GM04503 (cell line): ENCODE measurements at regions not wholly inside any gene's neighbourhood (a gene's known extent, or its start where the extent isn't known, plus 50 kb on each side); places are given as distances from the start of the nearest gene placed in this dataset.
A peak's percentile ranks its signal among the peaks of the same experiment; 100 is the strongest.
"Not testable (repeated sequence)": the region's sequence is repeated elsewhere in the genome, so short reads cannot be mapped to it uniquely, and the experiment has no call there.

Experiments used
- DNase-seq: peaks from one replicate; pipeline ENCODE4 v3.0.0-alpha.2; 2012; ENCODE audit warnings: low read depth

DNA sequence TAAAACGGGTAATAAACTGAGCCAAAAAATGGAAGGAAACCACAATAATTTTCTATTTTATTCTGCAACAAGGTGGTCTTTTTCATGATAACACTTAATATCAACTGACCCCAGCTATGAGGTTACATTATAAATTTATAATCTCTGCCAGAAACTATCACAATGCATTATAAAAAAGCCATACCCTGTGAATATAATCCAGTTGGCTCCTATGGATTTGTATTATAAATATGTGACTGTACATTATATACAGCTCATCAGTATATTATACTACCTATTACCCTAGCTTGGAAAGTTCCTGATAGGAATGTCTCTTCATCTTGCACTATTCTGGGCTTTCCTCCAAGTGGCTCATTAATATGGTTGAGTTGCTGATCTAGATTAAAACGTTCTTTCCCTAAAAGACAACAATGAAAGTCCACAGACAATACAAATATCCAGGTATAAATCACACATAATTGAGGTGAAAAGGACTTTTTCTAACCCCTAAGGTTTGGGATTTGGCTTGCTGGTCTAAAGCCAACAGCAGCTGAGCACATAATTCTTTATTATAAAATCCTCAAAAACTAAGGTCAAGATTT lies 487.7 kb downstream of the TTLL7 start:
- DNase-seq: no peak

- DNase-seq: no peak
Measured at GRCh38 chr1:83509301-83509781, 489.6 kb downstream of the TTLL7 start.

- DNase-seq: peak; percentile 69
Measured at GRCh38 chr1:83508485-83509151, 490.3 kb downstream of the TTLL7 start.

DNA sequence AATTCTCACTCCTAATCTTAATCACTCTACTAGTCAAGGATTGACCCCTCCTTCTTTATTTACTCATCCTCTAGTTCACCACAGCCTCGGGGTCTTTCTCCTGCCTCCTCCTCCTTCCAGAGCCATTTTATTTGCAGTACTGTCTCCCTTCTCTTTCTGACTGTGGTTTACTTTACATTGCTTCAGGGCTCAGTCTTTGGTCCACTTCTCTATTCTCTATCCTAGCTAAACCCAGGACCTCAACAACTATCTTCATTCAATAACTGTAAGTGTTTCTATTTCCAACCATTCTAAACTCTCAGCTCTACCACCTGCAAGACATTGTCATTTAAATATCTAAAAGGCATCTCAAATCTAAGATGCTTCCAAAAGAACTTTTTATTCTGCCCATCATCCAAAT lies 493.8 kb downstream of the TTLL7 start:
- DNase-seq: no peak

- DNase-seq: no peak
Measured at GRCh38 chr1:83503153-83503552, 495.8 kb downstream of the TTLL7 start.

DNA sequence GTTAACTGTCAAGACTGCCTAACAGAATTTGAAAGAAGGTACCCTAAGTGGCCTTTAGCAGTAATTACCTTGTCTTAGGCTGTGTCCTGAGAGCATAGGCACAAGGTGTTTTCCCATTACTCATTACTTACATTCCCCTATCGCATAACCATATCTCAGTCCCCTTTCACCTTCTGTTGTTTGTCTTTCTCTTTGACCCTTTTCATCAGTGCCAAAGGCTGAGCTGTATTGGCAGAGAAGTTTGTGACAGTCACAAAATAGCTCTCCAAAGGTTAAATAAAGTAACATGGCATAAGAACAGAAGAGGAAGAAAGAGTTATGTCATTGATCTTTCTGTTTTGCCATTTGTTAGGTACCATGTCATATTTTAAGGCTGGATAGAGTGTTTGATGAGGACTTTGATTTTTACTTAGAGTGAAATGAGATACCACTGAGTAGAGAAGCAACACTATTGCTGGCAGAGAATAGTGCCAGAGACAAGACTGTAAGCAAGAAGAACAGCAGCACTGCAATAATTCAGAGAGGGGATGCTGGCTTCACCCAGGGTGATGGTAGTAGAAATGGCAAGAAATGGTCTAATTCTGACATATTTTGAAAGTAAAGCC lies 497.8 kb downstream of the TTLL7 start:
- no peak for DNase-seq

DNA sequence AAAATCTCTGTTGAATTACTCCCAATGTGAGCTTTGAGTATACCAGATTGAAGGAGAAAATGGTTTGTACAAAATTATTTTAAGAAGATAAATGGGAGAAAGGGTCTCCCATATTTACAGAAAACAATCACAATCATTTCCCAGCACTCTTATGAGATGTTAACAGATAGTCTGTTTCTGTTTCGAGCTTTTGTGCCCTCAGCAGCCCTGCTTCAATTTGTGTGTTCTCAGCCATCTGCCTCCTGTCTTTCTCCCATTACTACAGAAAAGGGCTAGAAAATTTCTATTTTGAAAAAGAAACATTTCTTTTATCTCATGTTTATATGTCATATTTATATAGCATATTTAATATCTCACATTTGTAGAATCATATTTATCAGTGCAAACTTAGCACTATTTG lies 498.4 kb downstream of the TTLL7 start:
- no peak for DNase-seq

DNA sequence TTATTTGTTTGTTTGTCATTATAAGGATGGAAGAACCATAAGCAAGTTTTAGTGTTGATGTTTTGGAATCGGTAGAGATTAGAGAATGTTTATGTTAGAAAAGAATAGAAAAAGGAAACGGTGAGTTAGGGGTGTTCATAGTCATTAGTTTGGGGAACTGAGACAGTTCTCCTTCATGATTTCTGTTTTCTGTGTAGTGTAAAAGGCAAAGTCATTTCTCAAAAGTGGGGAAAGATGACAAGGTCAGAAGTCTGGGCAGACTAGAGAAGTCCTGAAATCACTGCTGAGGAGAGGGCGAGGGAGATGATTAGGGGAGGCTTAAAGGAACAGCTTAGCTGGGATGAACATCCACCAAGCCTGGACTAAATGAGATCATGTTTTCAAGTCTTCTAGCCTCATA lies 498.9 kb downstream of the TTLL7 start:
- no peak for DNase-seq

- DNase-seq: no peak
Measured at GRCh38 chr1:83497563-83497962, 501.4 kb downstream of the TTLL7 start.

- no peak for DNase-seq
Measured at GRCh38 chr1:83495560-83495959, 503.4 kb downstream of the TTLL7 start.

DNA sequence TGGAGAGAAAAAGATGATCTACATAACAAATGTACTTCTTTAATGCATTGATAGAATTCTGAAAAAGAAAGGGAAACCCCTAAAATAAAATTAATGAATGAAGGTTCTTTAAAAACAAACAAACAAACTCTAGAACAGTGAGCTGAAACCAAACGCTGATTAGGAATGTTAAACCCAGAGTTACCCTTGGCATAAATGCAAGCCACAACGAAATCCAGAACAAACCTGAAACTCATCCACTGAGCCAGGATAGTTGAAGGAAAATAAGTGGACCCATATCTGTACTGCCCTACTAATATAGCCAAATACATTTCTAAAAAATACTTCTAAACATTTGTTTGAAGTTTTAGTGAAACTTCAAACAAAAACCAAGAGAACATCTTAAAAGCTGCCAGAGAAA lies 505.3 kb downstream of the TTLL7 start:
- DNase-seq: no peak

DNA sequence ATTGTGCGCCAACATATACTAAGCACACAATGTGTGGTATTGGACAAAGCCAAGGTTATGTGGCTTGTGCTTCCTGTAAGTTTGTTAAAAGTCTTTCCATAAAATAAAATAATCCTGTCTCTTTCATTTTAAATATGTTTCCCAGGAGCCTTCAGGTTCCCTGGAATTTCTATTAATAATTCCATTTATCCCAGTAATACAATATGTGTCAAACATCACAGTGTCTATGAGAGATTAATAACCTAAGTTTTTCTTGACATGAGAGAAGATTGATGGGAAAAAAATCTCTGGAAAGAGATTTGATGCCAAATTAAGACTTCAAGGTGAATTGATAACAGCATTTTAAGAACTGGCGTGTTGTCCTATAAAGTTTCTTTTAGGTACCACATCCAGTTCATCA lies 507.0 kb downstream of the TTLL7 start:
- DNase-seq: no peak

DNA sequence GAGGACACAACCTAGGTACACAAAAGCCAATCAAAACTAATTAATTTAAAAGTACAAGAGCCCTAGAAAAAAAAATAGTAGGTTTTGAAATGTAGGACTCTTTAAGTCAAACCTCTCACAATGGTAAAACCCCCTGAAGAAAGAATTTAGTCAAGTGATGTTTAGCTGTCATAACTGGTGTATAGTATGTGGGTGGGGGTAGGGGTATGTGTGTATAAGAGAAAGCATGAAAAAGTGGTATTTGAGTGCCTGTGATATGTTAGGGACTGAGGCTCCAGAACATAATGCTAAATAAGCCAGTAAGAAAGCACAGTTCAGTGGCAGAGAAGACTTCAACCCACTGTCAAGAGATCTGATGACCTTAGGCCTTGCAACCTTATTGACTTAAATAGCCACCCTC lies 507.9 kb downstream of the TTLL7 start:
- no peak for DNase-seq

DNA sequence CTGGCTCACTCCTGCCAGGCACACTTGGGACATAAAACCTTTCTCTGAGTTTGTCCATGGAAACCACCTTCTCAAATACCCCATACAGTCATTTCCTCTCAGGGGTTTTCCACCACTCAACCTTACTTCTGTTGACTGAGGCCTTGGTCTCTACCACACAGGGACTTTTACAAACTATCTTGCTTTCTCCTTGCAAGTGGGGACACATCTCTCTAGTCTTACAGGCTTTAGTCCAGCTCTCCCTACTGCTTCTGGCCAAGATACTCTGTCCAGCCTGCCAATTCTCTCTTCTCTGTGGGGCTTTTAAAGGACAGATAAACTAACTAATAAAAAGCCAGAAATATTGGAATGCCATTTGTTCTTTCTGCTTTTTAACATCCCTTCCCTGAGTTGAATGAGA lies 510.8 kb downstream of the TTLL7 start:
- DNase-seq: not testable (repeated sequence)

DNA sequence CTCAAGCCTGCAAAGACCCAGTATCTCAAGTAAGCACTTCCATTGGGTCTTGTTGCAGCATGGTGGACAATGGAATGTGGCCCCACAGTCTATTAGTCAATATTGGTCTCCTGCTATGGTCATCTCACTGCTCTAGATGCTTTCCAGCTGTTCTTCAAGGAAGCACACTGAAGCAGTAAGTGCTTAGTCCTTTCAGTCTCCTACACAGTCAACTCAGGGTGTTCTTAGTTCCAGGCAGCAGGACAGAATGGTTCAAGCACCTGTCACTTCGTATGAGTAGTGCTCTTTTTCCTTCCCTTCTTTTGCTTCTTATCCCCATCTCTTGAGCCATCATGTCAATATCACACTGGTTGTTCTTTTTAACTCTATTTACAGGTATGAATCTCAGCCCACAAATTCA lies 511.5 kb downstream of the TTLL7 start:
- not testable (repeated sequence) for DNase-seq

DNA sequence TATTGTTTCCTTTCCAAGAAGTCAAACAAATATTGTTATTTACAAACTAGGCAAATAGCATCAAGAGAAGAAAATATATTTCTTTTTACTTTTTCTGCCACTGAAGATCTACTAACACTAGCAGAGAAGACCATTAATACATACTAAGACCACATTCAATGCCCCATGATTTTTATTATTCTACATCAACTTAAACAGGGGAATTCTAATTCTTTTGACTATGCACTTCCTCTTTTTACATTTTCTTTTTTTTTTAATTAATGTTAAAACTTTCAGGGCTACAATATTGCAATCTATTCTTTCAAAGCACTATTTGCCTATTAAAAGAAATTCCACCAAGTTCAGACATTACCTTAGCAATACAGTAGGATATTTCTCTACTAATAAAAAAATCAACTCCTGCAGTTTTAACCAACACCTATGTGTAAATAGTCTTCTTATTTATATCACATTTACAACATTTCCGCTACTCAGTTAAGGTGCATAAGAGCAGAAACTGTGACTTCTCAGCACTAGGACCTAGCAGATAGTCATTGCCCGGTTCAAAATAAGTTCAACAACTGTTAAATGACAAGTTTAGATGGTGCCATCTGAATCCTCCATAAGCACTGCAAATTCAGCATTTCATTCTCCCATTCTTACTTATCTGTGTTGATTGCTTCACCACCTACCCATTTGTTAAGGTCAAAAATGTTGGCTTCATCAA lies 513.5 kb downstream of the TTLL7 start:
- not testable (repeated sequence) for DNase-seq

DNA sequence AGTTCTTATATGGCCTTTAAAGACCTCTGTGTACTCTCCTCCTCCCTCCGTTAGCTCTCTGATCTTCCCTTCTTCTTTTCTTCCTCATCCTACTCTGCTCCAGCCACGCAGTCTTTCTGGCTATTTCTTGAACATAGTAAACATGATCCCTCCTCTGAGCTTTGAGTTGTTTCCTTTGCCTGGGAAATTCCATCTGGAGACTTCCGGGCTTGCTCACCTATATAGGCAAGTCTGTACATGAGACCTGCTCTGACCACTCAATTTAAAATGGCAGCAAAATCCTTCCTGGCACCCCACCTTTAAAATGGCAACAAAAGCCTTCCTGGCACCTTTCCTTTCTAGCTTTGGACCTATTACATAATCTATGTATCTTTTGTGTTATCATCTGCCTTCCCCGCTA lies 517.6 kb downstream of the TTLL7 start:
- not testable (repeated sequence) for DNase-seq

DNA sequence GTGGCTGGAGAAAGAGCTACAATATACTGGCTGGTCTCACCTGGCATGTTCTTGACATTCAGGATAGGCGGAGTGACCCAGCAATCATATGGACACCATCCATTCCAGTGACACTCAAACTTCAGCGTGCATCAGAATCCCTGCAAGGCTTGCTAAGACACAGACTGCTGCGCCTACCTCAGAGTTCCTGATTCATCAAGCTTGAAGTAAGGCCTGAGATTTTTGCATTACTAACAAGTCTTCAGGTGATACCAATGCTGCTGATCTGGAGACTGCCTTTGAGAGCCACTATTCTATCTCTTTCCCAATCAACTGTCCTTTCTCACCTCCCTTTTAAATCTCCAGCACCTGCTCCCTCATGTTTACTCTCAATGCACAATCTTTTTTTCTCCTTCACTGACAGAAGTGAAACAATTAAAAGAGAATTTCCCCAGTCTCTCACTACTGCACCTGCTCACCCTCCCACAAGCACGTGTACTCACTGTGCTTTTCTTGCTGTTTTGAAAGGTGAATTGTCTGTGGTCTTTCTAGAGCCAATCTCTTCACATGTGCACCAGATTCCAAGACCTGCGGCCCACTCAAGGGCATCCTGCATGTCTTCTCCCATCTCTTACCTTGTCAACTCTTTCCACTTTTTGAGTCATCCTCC lies 519.2 kb downstream of the TTLL7 start:
- not testable (repeated sequence) for DNase-seq

GRCh38 chr1:83478127-83478526 lies 520.8 kb downstream of the TTLL7 start:
- DNase-seq: not testable (repeated sequence)

DNA sequence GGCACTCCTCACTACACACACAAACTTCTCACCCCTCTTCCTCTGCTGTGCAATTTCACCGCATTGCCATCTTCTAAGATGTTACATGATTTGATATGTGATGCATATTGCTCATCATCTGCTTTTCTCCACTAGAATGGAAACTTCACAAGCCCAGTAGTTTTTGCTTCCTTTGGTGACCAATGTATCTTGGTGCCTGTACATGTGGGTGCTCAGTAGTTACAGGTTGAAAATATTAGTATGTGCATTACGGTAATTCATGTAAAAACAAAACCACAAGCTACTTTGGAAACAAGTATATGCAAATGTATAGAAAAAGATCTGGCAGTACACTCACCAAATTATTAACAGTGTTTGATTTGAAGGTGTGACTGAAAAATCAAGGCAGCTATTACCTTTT lies 522.4 kb downstream of the TTLL7 start:
- DNase-seq: not testable (repeated sequence)

GRCh38 chr1:83474946-83475345 lies 524.0 kb downstream of the TTLL7 start:
- not testable (repeated sequence) for DNase-seq

GRCh38 chr1:83473986-83474385 lies 524.9 kb downstream of the TTLL7 start:
- DNase-seq: not testable (repeated sequence)
